Hematopoietic multipotent progenitor cell treated with erythropoietin and hydrocortisone succinate and interleukin-3 and kit ligand, for 4 days (in vitro differentiated cells): ENCODE measurements at regions not wholly inside any gene's neighbourhood (a gene's known extent, or its start where the extent isn't known, plus 50 kb on each side); places are given as distances from the start of the nearest gene placed in this dataset.

Experiments
- DNase-seq: peaks from one replicate; pipeline ENCODE4 v3.0.0-alpha.2; 2015

DNA sequence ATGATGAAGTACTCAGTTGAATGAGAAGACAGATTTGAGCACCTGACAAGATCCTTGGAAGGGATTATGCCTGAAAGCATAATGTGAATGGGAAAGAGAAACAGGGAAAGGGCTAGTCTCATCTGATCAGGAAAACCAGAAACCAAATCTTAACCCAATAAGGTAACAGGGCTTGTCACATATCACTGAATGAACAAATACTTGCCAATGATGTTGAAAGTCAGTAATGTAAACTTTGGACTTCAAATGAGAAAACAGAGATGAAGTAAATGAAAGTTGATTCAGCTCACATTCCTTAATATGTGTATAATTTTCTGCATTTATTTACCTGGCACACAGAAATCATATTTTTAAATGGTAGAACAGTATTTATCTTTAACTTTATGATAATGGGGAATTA is 480.0 kb downstream of the KCTD12 start:
- no peak for DNase-seq

GRCh38 chr13:76398425-76398824 is 487.8 kb downstream of the KCTD12 start:
- no peak for DNase-seq

DNA sequence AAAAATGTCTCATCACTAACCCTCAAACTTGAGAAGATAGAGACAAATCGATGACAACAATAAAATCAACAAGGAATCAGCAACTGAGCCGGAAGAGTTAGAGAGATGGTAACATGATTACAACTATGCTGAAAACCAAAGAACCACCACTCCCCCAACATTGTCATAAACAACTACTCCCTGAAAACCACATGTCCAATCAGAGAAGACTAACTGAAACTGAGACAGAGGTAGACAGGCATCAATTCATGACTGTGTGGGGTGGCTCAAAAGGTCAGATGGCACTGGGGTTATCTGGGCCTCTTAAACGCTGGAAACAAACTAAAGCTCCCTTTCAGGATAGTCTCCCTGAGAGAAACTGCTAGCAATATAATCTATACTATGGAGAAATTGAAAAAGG is 488.8 kb downstream of the KCTD12 start:
- no peak for DNase-seq

DNA sequence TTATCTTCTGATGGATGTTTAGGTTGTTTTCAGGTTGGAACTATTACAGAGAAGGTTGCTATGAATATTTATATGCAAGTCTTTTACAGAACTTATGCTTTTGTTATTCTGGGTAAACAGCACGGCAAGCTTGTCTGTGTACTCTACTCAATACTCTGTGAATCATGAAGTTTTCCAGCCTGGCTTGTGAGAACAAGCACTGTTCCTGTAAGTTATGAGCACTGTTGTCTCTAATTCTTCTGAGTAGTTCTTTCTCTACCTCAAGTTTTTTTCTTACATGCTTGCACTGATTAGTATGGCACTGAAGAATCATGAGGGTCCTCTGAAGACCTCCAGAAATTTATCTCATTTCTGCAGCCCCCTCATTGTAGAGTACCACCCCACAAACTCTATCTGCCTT is 496.9 kb downstream of the KCTD12 start:
- DNase-seq, result no peak

GRCh38 chr13:76387566-76387965 is 498.6 kb downstream of the KCTD12 start:
- DNase-seq, result peak; percentile 21

DNA sequence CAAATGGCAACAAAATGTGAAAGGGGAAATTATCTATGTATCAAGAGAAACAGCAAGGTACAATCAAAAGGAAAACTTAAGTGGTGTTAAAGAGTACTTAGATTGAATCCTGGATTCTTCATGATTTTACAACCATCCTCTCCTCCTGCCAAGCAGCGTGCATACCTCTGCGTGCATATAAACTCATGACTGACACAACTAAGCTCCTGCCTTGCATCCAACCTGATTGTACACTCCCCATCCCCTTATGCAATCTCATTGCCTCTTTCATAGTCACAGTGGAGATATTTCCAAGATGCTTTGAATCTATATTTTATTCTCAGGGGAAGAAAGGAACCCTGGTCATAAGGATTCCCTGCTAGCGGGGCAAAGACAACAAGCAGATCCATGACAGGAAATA is 499.9 kb downstream of the KCTD12 start:
- no peak for DNase-seq

DNA sequence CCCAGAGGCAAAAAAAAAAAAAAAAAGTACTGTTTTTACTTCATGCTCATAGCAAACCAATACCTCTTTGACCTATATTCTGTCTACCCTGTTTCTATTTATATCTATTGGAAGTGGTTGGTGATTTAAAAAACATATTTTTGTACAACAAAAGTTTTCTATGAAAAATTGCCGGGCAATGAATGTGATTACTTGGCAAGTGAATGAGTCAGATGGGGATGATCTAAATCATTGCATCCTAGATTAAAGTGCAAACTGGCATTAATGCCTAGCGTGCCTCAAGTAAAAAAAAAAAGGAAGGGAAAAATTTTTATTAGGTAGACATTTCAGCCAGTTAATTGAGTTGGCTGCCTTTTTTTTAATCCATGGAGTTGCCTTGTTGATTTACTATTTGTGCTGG is 500.6 kb downstream of the KCTD12 start:
- DNase-seq, result no peak

- DNase-seq, result no peak
Measured at GRCh38 chr13:76383676-76384461, 502.3 kb downstream of the KCTD12 start.

DNA sequence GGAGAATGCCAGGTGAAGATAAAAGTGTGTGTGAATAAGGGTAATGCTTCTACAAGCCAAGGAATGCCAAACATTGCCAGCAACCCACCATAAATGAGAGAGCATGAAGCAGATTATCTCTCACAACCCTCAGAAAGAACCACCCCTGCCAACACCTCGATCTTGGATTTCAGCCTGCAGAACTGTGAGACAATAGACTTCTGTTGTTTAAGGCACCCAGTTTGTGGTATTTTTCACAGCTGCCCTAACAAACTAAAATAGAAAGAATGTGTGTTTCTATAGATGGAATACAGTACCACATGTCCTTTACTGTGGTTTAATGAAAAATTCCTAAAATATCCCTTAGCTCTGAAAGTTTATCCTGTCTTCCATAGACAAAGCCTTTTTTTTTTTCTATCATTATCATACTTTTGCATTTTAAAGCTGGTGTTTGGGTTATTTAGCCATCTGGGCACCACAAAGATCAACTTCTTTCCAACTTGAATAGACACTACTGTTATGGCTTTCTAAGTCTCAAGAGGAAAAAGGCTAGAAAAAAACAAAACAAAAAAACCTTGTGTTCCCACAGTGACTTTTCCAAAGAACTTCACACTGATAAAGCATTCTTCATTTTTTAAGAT is 505.6 kb downstream of the KCTD12 start:
- no peak for DNase-seq

DNA sequence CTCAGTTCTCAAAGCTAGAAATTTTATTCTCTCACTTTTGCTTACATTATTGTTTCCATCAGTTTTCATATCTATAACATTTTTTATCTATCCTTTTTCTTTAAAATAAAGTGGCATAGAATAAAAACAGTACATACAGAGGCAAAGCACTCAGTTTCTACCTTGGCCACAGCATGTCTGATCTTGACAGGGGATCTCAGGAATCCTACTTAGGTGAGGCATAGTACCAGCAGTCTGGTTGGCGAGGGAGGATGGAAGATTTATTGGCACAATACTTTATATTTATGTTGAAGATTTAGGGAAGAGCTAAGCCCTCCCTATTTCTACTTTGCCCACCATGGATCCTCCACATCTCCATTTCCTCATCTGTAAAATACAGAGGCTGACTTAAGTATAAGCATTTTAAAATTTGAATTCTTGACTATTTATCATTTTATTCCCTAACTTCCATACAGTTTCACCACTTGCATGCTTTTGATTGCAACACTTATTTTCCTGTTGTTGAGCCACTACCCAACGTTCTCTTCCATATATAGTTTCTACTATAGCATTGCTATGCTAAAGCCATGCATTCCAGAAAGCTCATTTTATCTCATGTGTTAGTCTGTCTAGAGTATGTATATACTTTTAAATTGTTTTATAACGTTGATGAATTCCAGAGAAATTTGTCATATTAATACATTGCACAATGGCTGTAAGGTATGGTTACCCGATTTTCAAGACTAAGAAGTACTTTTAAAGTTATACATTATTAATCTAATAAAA is 506.7 kb downstream of the KCTD12 start:
- no peak for DNase-seq

DNA sequence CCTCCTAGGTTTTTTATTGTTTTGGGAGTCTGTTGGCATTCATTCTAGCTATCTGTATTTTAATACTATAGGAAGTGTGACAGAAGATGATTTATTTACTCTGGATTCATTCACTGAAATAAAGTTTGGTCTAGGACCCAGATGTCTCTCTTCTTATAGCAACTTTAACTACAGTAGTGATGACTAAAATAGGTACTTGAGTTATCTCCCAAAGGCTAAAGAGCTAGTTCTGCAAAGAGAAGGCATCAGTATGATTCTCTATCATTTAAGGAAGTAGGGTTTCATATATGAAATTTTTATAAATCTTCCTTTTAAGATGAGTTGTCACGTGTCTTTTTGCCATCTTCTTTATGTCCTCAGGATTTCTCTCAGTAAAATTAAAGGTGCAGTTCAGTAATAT is 507.4 kb downstream of the KCTD12 start:
- no peak for DNase-seq

DNA sequence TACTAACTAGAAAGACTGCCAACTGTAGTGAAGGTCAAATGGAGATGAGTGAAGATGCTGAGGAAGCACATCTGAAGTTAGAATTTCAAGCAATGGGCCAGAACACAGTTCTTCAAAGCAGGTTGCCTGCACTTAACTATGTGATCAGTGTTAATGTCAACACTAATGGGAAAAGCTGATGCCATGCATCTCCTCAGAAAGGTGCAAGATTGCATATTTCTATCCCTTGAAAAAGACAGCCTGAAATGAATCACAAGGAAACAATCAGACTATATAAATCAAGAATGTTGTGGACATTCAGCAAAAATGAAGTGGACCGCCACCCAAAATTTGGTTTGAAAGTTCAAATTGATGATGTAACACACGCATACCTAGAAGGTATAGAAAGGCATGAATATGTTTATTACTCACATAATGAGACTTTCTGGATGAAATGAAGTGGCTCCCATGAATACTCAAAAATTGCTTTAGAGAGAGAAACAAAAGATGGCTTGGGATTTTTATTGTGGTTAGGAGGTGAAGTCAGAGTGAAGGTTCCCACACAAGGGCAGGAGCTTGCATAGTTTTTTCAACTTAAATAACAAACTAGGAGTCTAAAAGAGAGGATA is 522.4 kb downstream of the KCTD12 start:
- DNase-seq, result no peak

DNA sequence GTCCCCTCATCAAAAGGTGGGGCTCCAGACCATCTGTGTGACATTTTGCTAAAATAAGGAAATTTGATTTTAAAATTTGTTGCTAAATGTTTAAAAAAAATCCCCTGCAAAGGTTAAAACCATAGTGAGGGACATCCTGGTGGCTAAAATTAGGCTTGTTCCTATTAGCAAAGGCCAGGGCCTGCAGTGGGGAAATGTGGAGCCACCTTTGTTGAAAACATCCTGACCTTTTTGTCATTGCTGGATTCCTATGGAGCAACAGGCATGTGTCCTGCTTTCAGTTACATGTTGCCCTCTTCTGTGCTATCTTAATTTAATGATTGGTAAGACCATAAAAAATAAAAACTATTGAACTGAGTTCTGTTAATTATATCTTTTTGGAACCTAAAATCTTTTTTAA is 524.3 kb downstream of the KCTD12 start:
- no peak for DNase-seq

GRCh38 chr13:76351541-76352229 is 534.5 kb downstream of the KCTD12 start:
- no peak for DNase-seq

GRCh38 chr13:76350399-76350798 is 535.8 kb downstream of the KCTD12 start:
- no peak for DNase-seq

GRCh38 chr13:76349700-76350099 is 536.5 kb downstream of the KCTD12 start:
- DNase-seq, result no peak

- DNase-seq, result no peak
Measured at GRCh38 chr13:76339649-76340048, 546.6 kb downstream of the KCTD12 start.

- DNase-seq, result no peak
Measured at GRCh38 chr13:76338003-76338402, 548.2 kb downstream of the KCTD12 start.

DNA sequence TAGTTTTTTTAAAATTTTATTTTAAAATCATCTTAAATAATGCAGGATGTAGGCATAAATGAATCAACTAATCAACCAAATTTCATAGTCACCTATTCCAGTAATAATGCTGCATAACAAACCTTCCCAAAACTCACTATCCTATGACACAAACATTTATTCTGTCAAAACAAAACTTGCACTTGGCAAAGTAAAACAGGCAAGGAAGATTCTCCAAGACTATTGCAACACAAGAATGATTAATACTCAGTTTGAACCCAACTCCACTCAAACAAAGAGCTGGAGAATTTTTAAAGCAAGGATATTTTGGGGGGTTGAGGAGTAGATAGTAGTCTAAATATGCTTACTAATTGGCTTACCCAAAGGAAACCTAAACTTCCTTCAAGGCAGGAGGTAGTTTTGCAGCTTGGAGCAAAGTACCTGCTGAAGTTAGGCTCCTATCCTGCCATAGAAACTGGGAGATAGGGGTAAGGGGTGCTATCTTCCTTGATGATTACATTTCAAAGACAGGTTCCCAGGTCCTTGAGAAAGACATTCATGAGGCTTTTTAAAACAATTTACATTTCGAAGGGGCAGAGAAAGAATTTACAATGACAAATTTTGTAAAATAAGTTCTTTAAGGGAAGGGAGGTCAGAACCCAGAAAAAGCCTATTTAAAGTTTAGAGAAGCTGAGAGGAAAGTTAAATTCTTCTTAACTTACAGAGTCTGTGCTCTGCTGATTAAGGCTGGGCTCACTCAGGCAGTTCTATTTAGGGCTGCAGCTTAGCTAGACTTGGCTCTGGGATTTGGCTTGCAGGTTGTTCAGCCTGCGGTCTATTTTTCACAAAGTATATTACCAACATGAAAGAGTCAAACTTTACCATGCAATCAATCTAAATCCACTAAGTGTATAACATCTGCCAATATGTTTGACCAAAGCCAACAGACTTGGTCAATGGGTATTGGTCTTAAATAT is 549.0 kb downstream of the KCTD12 start:
- no peak for DNase-seq

DNA sequence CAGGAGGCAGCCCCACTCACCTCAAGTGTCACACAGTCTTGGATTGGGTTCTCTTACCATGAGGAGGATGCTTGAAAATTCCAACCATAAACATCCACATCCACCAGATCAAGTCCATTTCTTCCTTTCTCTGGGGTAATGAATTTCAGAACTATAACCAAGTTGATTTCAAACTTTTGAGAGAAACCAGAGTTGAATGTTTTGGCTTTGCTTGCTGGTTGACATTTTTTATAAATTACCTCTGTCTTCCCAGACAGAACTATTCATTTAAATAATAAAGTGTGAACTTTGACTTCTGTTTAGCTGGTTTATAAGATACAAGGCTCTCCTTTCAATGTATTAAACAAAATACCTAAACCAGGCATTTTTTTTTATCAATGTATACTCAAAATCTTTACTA is 550.7 kb downstream of the KCTD12 start:
- DNase-seq, result no peak

DNA sequence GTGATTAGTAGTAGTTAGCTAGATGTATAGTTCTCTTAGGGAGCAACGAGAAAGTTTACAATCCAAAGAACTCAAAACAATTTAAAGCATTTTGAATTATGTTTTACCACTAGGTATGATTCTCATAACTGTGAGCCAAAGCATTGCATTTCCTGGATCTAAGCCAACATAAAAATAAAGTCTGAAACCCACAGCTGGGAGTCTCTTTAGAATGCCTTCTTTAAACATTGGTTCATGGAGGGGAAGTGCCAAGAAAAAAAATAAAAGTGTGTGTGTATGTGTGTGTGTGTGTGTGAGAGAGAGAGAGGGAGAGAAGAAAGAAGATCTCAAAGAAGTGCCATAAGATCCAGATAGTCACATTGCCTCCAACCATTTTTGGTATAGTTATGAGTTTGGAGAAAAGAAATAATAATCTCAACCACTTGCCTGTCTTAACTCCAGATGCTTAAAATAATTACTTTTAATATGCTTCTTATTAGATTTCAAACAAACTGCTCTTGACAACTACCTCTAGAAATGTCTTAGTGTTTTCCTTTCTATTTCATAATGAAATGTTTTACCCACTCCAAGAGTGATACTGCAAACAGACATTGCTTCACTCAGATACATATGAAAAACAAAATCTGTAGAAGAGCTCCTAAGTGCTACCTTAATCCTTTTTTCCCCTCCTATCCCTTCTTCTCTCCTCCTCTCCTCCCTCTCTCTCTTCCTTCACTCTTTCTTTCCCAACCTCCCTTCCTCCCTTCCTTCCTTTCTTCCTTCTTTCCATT is 554.1 kb downstream of the KCTD12 start:
- peak; percentile 48 for DNase-seq
